NCI-H774 (cell line): ENCODE measurements at regions not wholly inside any gene's neighbourhood (a gene's known extent, or its start where the extent isn't known, plus 50 kb on each side); places are given as distances from the start of the nearest gene placed in this dataset.

ENCODE experiments used
- DNase-seq: peaks from one replicate; lab custom pipeline; 2025; lab: John Stamatoyannopoulos, UW

DNA sequence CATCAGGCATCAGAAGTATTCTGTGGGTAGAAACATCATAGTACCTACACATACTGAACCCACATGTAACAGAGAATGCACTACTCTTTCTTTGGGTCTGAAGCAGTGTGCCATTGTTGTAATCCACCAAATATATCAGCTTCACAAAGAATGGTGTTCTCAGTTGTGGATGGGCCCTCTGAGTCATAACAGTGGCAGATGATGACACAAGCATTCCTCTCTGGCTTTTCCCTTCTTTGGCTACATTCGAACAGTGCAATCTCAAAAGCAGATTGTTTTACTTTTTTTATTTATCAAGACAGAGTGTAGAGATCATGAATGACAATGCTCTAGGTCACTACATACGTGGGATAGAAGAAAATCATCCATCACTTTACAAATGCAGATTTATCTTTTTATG lies 247.2 kb upstream of the EPHA5 start:
- DNase-seq: no peak

DNA sequence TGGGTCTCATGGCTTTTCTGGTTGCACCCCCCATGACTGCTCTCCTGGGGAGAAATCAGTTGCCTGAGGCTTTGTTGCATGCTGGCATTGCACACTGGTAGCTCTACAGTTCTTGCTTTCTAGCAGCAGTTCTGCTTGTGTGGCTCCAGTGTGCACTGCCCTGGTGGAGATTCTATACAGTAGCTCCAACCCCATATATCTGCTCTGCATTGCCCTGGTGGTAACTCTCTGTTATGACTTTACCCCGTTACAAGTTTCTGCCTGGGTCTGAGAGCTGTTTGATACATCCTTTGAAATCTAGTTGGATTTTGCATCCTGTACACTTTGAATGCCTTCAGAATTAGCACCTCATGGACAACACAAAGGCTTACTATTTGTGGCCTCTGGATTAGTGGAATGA lies 241.4 kb upstream of the EPHA5 start:
- DNase-seq: no peak

DNA sequence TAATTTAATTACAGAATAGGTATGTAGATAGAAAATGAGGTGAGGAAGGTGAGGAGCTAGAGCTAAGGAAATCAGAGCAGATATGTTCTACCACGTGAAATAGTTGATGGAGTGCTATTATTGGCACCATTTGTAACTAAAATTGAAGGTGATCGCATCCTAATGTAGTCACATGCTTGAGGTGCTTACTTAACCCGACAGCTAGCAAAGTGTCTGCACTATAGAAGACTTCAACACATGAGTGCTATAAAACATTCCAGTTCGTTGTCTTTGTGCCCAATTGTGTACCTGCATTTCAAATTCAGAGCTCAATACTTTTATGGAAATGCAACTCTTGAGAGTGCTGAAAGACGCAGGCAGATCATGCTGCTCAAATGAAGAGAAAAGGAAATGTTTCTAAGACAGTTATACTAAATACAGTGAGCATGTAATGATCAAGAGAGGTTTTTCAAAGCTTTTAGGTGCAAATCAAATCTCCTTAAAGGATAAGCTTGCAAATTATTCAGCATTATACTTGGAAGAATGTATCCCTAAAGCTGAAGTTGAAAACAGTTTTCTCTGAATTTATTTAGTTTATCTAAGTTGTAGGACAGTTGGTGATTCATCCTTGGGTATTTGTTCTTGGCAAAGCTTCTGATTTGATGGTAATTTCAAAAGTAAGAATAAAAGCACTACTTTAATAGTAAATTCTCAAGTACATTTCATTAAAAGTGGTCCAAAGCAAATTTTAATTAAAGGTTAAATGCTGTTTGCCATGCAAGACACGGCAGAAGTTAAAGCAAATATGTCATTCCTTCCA lies 223.9 kb upstream of the EPHA5 start:
- DNase-seq: no peak

DNA sequence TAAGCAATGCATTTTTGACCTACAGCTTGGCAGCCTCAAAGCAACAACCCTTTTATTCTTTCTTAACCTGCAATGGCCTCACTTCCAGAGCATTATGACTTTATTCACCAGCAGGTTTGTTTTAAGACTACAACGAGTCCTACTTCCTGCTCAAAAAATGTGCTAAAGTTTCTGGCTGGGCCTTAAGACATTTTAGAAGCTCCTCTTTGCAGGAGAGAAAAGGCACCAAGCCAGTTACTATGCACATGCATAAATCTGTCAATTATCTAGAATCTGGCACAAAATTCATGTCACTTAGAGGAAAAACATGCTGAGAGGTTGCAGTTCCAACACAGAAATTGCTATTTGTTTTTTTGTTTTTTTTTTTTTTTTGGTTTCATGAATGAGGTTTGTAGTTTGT lies 223.0 kb upstream of the EPHA5 start:
- DNase-seq: no peak

DNA sequence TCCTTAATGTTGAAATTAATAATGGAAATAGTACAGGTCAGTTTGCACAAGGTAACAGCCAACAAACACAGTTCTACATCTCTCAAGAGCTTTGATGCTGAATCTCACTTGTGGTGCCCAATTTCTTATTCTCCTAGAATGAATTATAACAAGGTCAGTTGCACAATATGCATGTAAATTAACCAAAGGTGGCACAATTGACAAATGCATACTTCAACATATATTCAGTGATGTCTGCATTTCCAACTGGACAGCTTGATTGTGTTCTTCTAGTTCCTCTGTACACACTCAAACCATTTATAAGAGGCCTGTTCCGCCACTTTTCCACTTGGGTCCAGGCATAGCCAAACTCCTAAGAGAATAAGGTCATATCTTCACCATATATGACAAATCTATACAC lies 210.3 kb upstream of the EPHA5 start:
- no peak for DNase-seq

DNA sequence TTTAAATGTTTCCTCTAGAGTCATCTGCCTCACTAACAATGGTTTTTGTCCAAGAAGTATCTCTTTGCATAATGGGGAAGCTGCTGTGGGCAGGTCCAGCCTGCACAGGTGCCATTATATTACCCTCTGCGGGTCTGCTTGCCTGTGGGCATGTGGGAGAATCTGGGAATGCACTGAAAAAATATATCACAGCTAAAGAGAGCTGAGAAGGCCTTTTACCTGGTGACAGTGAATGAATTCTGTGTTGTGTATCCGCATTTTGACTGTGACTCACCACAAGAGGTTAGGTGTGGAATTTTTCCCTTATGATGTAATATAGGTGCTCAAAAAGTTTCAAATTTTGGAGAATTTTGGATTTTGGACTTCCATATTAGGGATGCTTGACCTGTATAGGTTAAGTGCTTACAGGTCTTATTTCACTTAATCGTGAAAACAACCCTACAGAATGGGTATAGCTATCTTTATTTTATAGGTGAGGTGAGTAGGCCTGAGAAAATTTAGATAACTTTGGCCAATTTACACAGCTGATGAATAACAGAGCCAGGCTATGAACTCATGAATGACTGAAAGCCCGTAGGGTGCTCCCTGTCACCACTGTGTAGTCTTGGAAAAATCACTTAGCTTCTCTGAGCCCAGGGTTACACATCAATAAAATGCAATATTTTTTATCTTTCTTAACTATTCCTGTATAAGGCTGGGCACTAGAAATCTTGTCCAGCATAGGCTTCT lies 198.0 kb upstream of the EPHA5 start:
- no peak for DNase-seq

DNA sequence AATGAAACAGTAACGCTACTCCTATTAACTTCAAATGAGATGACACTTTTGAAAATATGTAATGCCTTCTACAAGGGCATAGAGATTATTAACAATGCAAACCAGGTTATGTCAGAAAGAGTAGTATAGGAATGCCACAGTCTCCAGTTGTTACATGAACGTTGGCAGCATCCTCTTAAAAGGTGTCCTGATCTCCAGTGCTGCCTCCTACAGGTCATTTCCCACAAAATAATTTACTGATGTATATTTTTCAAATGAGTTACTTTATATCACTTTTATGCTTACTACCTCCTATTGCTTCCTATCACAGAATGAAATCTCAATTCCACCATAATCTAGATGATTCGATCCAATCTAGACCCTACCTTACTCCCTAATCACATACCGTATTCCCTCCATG lies 195.2 kb upstream of the EPHA5 start:
- no peak for DNase-seq

DNA sequence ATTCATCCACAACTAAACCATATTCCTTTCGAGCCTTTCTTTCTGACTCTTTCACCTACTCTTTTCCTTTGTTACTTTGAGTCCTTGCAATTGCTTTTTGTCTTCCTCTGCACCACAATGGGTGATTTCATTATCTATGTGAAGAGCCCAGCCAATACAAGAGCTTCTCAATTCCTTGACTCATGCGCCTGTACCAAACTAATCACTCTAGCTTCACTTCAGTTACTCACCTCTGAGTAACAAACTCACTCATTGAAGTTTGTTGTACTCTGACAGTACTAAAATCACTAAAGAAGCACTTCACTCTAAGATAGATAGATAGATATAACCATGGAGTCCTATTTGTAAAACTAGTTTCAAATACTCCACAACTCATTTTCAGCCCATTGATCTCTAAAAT lies 191.7 kb upstream of the EPHA5 start:
- DNase-seq: no peak

DNA sequence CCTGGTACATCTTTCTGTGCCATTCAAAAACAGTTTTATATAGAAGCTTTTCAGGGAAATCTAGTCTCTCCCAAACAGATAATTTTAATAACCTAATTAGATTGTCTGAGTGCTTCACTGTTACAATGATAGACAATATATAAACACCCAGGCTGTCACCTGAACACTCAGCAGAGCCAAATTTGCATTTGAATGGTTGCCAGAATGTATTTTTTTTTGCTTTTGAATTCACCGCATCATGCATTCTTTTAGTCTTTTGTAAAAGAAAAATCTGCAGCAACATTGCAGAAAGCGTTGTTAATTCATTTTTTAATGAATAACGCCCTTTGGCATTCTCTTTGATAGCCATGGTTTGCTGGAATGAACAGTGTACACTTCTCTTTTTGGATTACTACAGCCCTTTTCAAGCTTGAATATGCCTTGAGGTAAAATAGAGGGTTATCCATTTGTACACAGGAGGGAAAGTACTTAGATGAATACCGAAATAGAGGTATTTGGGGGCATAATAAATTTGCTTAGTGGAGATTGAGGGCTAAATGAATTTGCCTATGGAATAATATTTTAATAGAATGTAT lies 175.0 kb upstream of the EPHA5 start:
- DNase-seq: no peak

DNA sequence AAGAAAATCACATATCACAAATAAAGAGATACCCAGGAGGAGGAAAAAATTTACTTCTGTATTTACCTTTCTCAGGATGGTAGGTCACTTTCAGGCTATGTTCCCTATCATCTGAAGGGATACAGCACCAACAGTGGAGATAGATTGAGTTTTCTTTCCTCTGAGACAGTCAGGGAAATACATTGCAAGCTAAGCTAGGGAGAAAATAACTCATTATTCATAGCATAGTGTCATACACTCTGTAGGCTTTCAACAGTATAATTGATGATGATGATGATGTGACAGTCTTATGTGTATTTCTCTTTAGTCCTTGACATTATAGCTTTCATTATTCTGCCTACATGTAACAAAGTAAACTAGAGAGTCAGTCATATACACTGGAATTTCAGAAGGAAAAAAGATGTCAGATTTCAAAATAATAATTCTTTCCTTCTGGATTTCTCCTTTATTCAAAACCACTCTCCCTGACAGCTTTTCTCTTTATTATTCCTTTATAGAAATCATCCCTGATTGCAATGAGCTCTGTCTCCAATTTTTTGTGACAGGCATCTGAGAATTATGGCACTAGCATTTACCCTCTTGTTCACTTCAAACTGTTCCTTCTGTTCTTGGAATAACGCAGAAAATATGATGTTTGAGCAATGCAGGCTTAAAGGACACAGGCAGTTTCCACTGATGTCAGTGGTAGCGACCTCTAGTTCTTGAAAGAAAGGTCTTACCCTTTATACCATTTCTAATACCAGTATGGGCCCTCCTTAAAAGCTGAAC lies 169.1 kb upstream of the EPHA5 start:
- DNase-seq: no peak

DNA sequence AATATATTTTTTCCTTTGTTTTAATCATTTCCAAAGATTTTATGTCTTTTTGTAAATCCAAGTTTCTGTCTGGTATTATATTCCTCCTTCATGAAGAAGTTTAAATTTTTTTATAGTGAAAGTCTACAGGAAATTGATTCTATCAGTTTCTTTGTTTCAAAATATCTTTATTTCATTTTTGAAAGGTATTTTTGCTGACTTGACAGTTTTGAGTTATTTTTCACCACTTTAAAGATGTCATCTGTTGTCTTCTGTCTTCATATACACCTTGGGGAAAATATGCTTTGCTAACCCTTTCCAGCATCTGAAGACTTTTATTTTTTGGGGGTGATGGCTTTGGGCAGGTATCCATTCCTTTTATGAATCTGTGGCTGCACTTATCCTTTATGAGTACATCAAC lies 164.4 kb upstream of the EPHA5 start:
- no peak for DNase-seq

DNA sequence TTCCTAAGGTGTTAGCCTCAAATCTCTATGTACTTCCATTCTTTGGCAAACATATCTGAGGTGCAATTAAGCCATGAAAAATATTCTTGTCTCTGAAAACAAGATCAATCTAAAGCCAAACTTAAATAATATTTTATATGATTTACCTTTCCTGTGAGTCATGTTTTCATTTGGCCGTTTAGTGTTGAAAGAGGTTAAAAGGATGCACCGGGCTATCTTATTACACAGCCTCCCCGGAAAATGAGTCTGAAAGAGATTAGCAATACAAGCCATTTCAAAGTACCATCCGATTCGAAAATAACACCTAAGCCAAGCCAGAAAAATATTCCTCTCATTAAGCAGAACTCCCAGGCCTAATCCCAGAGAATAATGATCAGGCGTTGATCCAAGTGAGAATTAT lies 161.5 kb upstream of the EPHA5 start:
- DNase-seq: no peak

DNA sequence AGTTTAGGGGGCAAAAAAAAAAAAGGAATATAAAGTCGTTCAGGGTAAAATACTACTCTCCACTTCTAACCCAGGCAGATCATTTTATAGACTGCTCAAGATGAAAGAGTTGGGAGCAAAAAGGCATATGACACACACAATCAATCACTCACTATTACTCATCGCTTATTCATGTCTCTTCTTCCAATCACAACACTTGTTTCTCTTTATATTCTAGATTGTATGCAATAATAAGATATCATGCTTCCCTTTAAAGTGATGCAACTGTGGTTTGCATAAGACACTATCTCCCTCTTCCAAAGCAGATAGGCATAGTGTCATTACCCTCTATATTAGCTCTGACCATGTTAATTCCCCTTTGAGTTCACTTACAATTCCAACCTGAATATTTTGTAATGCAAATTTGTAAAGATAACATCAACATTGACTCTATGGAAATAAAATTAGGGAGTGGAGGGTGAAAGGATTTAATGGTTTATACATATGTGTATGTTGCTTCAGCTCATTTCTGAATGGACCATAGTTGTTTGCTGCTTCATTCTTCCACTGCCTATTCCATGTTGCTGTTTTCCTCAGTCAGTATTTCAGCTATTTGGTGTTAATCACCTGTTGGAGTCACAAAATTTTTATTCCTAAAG lies 154.9 kb upstream of the EPHA5 start:
- no peak for DNase-seq

DNA sequence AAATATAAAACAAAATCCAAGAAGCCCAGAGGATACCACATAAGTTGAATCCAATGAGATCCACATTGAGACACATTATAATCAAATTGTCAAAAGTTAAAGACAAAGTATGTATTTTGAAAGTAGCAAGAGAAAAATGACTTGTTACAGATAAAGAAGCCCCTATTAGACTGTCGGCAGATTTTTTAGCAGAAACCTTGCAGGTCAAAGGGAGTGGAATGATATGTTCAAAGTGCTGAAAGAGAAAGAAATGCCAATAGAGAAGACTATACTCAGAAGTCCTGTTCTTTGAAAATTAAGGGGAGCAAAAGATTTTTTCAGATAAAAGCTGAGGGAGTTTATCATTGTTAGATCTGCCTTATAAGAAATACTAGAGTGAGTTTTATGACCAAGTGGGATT lies 148.9 kb upstream of the EPHA5 start:
- no peak for DNase-seq

DNA sequence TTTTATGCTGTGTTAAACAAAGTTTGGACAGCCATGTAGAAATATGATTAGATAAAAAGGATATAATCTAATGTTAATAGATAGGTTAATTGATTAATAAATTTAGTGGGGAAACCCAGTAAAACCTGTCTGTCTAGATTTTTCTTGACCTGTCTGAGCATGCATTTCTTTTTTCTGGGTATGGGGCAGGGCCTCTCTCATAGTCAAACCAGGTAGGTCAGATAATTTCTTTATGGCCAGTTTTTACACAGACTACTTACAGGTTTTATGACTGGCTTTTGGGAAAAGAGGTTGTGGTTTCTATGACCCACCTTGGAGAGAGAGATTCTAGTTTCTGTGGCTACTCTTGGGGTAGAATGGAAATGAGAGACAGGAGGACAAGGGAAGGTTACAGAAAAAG lies 135.6 kb upstream of the EPHA5 start:
- DNase-seq: no peak

DNA sequence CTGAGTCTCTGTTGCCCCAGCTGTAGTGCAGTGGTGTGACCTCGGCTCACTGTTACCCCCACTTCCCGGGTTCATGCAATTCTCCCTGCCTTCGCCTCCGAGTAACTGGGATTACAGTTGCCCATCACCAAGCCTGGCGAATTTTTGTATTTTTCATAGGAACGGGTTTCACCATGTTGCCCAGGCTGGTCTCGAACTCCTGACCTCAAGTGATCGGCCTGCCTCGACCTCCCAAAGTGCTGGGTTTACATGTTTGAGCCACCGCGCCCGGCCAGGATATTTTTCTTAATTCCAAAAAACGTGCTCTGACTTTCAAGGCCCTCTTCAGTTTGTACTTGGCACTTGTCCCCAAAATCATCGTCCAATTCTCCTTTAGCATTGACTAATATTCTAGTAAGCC lies 129.2 kb upstream of the EPHA5 start:
- DNase-seq: no peak

DNA sequence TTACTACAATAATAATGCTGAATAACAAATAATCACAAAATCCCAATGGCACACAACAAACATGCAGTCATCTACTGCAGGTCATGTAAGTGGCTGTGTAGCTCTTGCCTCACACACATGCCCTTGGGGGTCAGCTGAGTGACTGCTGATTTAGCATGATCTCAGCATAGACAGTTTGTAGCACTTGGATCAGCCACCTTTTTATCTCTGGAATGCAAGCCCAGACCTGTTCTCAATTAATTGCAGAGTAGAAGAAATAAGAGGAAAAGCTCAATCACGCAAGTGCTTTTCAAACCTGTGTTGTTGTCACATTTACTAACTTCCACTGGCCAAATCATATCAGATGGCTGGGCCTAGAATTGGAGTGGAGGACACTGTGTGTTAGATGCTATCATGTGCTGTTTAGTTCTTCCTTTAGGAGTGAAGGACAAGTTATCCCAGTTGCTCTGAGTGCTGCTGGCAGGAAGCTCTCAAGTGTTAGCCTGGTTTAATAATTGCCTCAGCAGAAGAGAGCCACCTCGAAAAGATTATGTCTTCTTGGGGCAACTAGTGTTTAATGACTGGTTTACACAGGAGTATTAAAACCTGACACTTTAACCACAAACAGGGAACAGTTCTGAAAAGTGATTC lies 128.3 kb upstream of the EPHA5 start:
- no peak for DNase-seq

DNA sequence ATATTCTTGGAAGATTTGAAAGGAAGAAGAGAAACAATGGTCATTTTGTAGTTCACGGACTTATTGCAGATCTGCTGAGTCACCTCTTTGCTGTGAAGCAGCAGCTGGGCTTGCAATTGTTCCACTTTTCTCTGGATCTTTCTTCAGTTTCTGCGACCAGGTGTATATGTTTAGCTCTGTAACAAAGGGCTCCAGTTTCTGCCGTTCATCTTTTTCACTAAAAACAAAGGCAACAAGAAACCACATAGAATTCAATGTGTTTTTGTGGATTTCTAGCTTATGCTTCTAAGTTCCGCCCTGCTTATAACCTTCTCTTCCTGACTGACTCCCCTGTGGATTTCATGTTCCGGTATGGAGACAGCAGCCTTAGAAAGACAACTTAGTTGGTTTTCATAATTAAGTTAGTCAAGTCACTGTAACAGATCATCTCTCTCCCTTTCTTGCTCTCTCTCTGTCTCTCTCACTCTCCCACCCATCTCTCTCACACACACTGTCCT lies 121.6 kb upstream of the EPHA5 start:
- DNase-seq: no peak

DNA sequence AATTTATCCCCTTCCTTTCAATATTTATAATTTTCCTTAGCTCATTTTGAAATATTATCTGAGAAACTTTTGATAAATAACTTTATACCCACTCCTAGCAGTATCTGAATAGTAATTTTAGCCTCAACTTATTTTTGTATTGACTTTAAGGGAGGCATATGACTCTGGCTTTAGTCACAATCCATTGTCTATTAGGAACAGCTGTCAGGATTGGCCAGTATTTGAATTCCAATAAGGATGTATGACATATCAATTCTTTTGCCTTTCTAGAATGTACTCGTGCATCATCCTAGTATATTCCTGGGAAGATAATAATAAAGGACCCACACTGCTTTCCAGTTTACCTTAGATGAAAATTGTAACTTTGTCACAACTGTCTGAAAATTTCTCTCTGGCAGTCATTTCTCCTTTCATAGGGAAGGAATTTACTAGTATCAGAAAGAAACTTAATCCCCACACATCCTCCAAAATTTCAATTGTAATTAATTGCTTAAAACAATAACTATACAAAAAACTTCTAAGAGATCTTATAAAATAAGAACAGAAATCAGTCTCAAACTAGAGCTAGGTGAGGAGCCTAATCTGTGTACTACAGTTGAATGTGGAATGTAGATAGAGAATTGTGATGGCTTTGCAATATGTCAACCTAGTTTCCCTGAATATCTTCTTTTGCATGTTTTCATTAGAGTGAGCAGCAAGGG lies 121.0 kb upstream of the EPHA5 start:
- DNase-seq: no peak

DNA sequence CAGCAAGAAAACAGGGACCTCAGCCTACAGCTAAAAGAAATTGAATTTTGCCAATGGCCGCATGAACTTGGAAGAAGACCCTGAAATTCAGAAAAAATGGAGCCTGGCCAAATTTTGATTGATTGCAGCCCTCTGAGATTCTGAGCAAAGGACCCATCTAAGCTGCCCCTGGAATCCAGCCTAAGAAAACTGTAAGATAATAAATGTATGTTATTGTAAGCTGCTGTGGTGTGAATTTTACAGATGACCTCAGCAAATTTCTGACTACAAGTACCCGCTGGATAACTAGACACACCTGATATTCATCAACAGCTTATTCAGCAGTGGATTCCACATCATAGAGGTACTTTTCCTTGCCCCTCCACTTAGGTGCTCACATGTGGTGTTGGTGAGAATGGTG lies 119.5 kb upstream of the EPHA5 start:
- DNase-seq: no peak

DNA sequence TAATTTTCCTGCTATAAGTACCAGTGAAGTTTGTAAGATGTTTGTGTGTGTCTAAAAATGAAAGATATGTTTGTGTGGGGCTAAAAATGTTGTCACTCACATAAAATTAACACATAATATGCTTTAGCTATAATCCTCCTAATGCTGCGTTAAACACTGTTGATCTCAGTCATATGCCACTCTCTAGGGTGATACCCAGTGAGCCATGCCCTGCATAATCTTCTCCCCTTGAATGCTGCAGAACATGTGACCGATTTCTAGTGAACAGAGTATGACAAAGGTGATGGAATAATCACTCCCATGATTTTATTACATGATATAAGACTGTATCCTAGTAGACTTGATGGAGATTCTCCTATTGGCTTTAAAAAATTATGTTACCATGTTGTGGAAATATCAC lies 119.1 kb upstream of the EPHA5 start:
- no peak for DNase-seq
